Duodenal mucosa (tissue), 2 donors: ENCODE measurements at regions not wholly inside any gene's neighbourhood (a gene's known extent, or its start where the extent isn't known, plus 50 kb on each side); places are given as distances from the start of the nearest gene placed in this dataset.

Experiments used
- H3K27ac ChIP-seq: one replicate; pipeline ENCODE4 v1.7.0; 2013; ENCODE audit warnings: low read depth, low read length
- H3K27me3 ChIP-seq, 2 donors: one replicate each; pipeline ENCODE4 v1.7.0; 2013; ENCODE audit warnings: low read length in 2 of 2, control low read depth in 1 of 2; ENCODE audit not compliant: insufficient read depth in 2 of 2, control insufficient read depth in 1 of 2
- H3K36me3 ChIP-seq, 2 donors: one replicate each; pipeline ENCODE4 v1.7.0; 2013; ENCODE audit warnings: low read length in 2 of 2, control low read depth in 1 of 2; ENCODE audit not compliant: insufficient read depth in 2 of 2, control insufficient read depth in 1 of 2
- H3K4me1 ChIP-seq, 2 donors: one replicate each; pipeline ENCODE4 v1.7.0; 2013; ENCODE audit warnings: low read length in 2 of 2, control low read depth in 1 of 2; ENCODE audit not compliant: insufficient read depth in 2 of 2, control insufficient read depth in 1 of 2
- H3K4me3 ChIP-seq, 2 donors: one replicate each; pipeline ENCODE4 v1.7.0; 2013; ENCODE audit warnings: low read length in 2 of 2, low read depth in 1 of 2
- H3K9ac ChIP-seq, 2 donors: one replicate each; pipeline ENCODE4 v1.7.0; 2013; ENCODE audit warnings: low read length in 2 of 2, low read depth in 1 of 2
- H3K9me3 ChIP-seq, 2 donors: one replicate each; pipeline ENCODE4 v1.7.0; 2013; ENCODE audit warnings: low read length in 2 of 2, control low read depth in 1 of 2; ENCODE audit not compliant: control insufficient read depth in 1 of 2

DNA sequence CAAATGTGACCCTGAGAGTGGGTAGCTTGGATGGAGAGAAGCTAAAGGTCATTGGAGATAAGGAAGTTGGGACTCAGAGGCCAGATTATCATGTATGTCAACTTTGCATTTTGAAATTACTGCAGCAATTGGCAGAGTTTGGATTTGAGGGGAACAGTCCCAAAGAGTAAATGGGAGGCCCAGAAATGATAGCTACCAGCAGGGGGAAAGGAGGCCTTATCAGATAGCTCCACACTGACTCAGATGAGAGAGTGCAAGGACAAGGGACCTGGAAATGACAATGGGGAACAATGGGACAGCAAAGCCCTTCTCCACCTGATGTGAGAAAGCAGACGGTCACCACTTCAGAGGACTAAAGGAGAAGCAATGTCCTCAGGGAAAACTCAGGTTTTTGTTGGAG lies 201.5 kb upstream of the JADE1 start:
- Histone ChIP-seq H3K4me1 (no peaks in the 10 kb centered on the region), H3K4me3 (no peak overlapping the region), H3K27me3 (no peaks in the 10 kb centered on the region)

DNA sequence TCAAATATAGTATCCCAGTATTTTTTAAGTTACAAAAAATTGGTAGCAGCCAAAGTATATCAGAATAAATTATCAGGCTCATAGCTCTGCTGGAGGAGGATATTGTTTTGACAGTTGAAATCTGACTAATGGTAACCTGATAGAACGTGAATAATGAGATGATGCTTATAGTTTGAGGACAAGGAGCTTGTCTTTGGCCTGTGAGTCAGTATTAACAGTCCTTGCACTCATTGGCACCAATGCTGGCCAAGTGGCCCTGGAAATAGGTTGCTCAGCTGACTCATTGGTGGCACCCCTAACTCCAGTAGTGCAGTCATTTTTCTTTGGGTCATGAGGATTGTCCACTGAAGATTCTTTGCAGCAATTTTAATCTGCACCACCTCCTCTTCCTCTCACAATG lies 203.3 kb upstream of the JADE1 start:
- Histone ChIP-seq H3K36me3 (no peaks in the 10 kb centered on the region), H3K9me3 (no peaks in the 10 kb centered on the region), H3K4me1 (peaks cover 6 to 9% of the 10 kb centered on the region in 2 donors), H3K27ac (no peak overlapping the region), H3K27me3 (no peaks in the 10 kb centered on the region), H3K9ac (no peak overlapping the region), H3K4me3 (no peak overlapping the region)

More for the DNA sequence above, 201.5 kb upstream of the JADE1 start:
- Histone ChIP-seq H3K36me3 (no peaks in the 10 kb centered on the region), H3K9ac (no peak overlapping the region), H3K9me3 (no peaks in the 10 kb centered on the region), H3K27ac (no peak overlapping the region)

DNA sequence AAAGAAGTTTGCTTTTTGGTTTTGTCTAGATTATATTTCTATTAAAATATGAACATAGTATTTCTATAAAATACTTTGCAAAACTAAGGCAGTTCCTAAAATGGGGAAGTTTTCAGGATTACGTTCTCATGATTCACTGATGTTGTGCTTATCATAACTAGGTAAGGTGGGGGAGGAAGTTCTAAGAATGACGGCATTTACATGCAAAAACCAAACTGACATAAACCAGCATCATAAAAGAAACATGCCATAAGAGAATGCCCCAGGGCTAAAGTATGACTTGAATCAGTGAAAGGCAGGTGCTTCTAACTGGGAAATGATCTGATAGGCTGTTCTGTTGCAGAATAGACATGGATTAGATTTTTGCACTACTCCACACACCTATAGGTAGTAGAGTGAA lies 204.7 kb upstream of the JADE1 start:
- no peaks in the 10 kb centered on the region for H3K36me3 ChIP-seq
- H3K4me3 ChIP-seq = no peak overlapping the region
- H3K4me1 ChIP-seq = peaks cover 16 to 22% of the 10 kb centered on the region in 2 donors

GRCh38 chr4:128604204-128604603 lies 205.3 kb upstream of the JADE1 start:
- no peaks in the 10 kb centered on the region for H3K9me3 ChIP-seq
- peaks cover 16 to 28% of the 10 kb centered on the region in 2 donors for H3K4me1 ChIP-seq
- H3K27ac ChIP-seq = no peak overlapping the region
- no peak overlapping the region for H3K9ac ChIP-seq
- no peak overlapping the region for H3K4me3 ChIP-seq
- H3K36me3 ChIP-seq = no peaks in the 10 kb centered on the region
- no peaks in the 10 kb centered on the region for H3K27me3 ChIP-seq

More for the DNA sequence above, 204.7 kb upstream of the JADE1 start:
- Histone ChIP-seq H3K9ac (no peak overlapping the region), H3K9me3 (no peaks in the 10 kb centered on the region), H3K27ac (no peak overlapping the region), H3K27me3 (no peaks in the 10 kb centered on the region)

DNA sequence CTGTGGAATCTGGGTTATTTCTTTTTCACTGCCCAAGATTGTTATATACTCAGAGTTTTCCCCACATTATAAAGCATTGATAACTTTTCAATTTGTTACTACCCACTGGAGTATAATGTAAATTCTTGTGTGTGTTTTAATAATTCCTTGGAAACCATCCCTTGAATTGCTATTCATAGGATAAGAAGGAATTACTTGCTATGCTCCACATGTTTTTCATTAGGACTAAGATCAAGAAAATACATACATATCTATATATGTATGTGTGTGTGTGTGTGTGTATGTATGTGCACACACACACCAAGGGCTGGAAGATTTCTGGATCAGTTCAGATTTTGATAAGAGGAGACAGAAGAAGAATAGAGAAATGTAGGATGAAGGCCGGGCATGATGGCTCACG lies 206.4 kb upstream of the JADE1 start:
- Histone ChIP-seq H3K9ac (no peak overlapping the region), H3K27me3 (no peaks in the 10 kb centered on the region), H3K36me3 (no peaks in the 10 kb centered on the region), H3K4me3 (no peak overlapping the region), H3K9me3 (no peaks in the 10 kb centered on the region), H3K4me1 (peaks cover 16 to 28% of the 10 kb centered on the region in 2 donors), H3K27ac (no peak overlapping the region)

DNA sequence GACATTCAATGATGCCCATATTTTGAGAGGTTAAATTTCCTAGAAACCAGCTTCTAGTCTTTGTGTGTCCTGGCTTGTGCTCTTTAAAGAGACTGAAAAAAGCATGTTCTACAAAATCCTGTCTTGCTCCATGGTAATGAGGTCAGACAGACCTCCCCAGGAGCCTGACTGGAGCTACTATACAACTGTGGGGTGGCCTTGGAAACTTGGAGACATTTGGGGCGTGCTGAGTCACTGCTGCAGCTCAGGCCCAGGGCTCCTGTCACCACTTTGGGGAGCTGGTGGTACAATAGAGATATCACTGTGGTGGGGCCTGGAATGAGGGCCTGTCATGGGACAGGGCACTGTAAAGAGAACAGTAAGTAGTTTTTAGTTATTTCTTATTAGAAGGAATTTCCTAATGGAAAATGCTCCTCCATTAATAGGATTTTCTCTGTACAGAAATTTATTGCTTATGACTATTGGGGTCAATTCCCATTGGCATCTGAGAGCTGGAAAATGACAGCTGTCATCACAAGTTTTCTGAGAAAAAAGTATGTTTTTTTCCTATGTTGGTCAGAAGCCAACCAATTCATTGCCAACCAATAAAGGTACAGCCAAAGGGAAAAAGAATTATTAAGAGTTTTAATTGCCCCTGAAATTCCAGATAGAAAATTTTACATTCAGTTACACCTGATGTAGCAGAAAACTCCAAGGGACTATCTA lies 207.4 kb upstream of the JADE1 start:
- Histone ChIP-seq H3K27me3 (no peaks in the 10 kb centered on the region), H3K9ac (no peak overlapping the region), H3K4me1 (peaks cover 16 to 28% of the 10 kb centered on the region in 2 donors), H3K36me3 (no peaks in the 10 kb centered on the region), H3K27ac (no peak overlapping the region), H3K9me3 (no peaks in the 10 kb centered on the region), H3K4me3 (no peak overlapping the region)

GRCh38 chr4:128600996-128601871 lies 208.3 kb upstream of the JADE1 start:
- Histone ChIP-seq H3K9ac (no peak overlapping the region), H3K4me1 (peaks cover 16 to 28% of the 10 kb centered on the region in 2 donors), H3K36me3 (no peaks in the 10 kb centered on the region), H3K4me3 (peak overlapping the region in 1 of 2 donors; percentile 5), H3K27me3 (no peaks in the 10 kb centered on the region), H3K27ac (peak overlapping the region; percentile 10), H3K9me3 (no peaks in the 10 kb centered on the region)

DNA sequence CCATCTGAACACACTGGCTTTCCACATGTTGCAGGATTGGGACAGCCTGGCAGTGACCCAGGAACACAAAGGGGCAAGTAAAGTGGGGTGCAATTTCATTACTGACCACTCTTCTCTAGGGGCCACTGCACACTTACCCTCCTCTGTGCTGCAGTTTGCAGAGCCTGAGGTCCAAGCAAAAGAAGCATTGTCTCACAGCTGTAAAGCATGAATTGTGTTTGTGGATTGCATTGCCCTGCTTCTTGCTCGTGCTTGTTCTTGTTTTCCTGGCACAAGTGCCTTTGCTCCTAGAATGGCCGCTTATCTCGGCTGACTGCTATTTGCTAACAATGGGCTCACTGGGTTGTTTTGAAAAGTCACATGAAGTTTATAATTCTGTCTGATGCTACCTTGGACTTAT lies 209.1 kb upstream of the JADE1 start:
- peak overlapping the region; percentile 10 for H3K27ac ChIP-seq
- no peaks in the 10 kb centered on the region for H3K9me3 ChIP-seq
- no peak overlapping the region for H3K4me3 ChIP-seq
- H3K9ac ChIP-seq = no peak overlapping the region
- H3K27me3 ChIP-seq = no peaks in the 10 kb centered on the region
- peaks cover 16 to 28% of the 10 kb centered on the region in 2 donors for H3K4me1 ChIP-seq
- no peaks in the 10 kb centered on the region for H3K36me3 ChIP-seq

DNA sequence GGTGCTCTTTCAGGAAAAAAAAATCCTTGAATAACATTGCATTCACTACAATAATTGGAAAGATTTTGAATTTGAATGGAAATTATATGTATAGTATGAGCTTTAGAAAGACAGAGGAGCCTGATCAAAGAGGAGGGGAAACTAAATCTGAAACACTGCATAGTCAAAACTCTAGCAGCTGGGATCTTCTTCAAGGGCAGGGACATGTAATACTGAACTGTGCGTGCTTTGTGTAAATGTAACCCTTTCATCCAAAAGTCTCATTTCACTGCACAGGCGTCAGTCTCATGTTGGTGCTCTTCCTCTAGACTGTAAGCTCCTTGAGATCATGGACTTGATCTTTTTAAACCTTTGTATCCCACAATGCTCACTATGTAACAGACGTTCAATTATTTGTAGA lies 212.0 kb upstream of the JADE1 start:
- Histone ChIP-seq H3K36me3 (no peaks in the 10 kb centered on the region), H3K27me3 (no peaks in the 10 kb centered on the region), H3K27ac (no peak overlapping the region), H3K4me3 (no peak overlapping the region), H3K9me3 (no peaks in the 10 kb centered on the region), H3K9ac (no peak overlapping the region), H3K4me1 (peaks cover 16 to 28% of the 10 kb centered on the region in 2 donors)

GRCh38 chr4:128596853-128597252 lies 212.6 kb upstream of the JADE1 start:
- Histone ChIP-seq H3K27ac (no peak overlapping the region), H3K9ac (no peak overlapping the region), H3K36me3 (no peaks in the 10 kb centered on the region), H3K27me3 (no peaks in the 10 kb centered on the region), H3K9me3 (no peaks in the 10 kb centered on the region), H3K4me3 (no peak overlapping the region), H3K4me1 (peaks cover 16 to 26% of the 10 kb centered on the region in 2 donors)
